ENCODE measurements at regions not wholly inside any gene's neighbourhood (a gene's known extent, or its start where the extent isn't known, plus 50 kb on each side); places are given as distances from the start of the nearest gene placed in this dataset.

- no peak for TF ChIP-seq CTCF (IDR thresholded peaks at IDR 0.05)
- no peak for TF ChIP-seq POLR2A (IDR thresholded peaks at IDR 0.05)
Observed at GRCh38 chr15:69616558-69616957, 163.9 kb downstream of the RPLP1 start.

Data from thyroid gland (tissue), 4 donors.